SU-DHL-6 (cell line): ENCODE measurements at regions not wholly inside any gene's neighbourhood (a gene's known extent, or its start where the extent isn't known, plus 50 kb on each side); places are given as distances from the start of the nearest gene placed in this dataset.
A peak's percentile ranks its signal among the peaks of the same experiment; 100 is the strongest.

Source experiments
- H2AFZ ChIP-seq: fragments of 200-600 bp; sonication (generic); 2 replicates; pipeline ENCODE4 v1.6.1; 2014; ENCODE audit warnings: low read depth, mild to moderate bottlenecking, moderate library complexity, mixed read lengths, antibody characterized with exemption, low read length; ENCODE audit not compliant: severe bottlenecking
- H3F3A ChIP-seq: fragments of 200-600 bp; shearing (Covaris generic); 2 replicates; pipeline ENCODE4 v1.6.0; 2016; ENCODE audit warnings: antibody characterized with exemption, mild to moderate bottlenecking; ENCODE audit not compliant: insufficient read depth
- H3K27ac ChIP-seq: fragments of 200-600 bp; sonication (generic); 2 replicates; pipeline ENCODE4 v1.5.1; 2016; ENCODE audit warnings: low read depth, mild to moderate bottlenecking, low read length, moderate library complexity, mixed read lengths
- H3K27me3 ChIP-seq: fragments of 200-600 bp; sonication (generic), shearing (Covaris generic); 2 replicates; pipeline ENCODE4 v1.6.0; 2014; ENCODE audit warnings: mild to moderate bottlenecking, low read length
- H3K36me3 ChIP-seq: fragments of 200-600 bp; sonication (generic); 2 replicates; pipeline ENCODE4 v1.6.1; 2014; ENCODE audit warnings: mild to moderate bottlenecking, low read length, mixed read lengths
- H3K4me2 ChIP-seq: fragments of 300-600, 200-600 bp; shearing (Covaris generic), sonication (generic); 2 replicates; pipeline ENCODE4 v1.6.0; 2014; ENCODE audit warnings: low read length, low read depth, mild to moderate bottlenecking; ENCODE audit not compliant: poor library complexity, severe bottlenecking
- H3K4me3 ChIP-seq: fragments of 200-600 bp; sonication (generic); 2 replicates; pipeline ENCODE4 v1.5.1; 2014; ENCODE audit warnings: antibody characterized with exemption, low read length, mild to moderate bottlenecking, mixed read lengths; ENCODE audit not compliant: insufficient read depth, poor library complexity, severe bottlenecking
- H3K79me2 ChIP-seq: fragments of 200-600 bp; sonication (generic); 2 replicates; pipeline ENCODE4 v1.6.1; 2014; ENCODE audit warnings: mild to moderate bottlenecking, low read length, moderate library complexity; ENCODE audit not compliant: insufficient read depth
- H3K9ac ChIP-seq: fragments of 200-600 bp; sonication (generic); 2 replicates; pipeline ENCODE4 v1.7.0; 2014; ENCODE audit warnings: mild to moderate bottlenecking, low read length
- H3K9me2 ChIP-seq: fragments of 200-600 bp; sonication (generic); replicated peaks from 2 replicates; pipeline ENCODE4 v1.6.1; 2014; ENCODE audit warnings: low read length; ENCODE audit not compliant: insufficient read depth
- H3K9me3 ChIP-seq: fragments of 200-600 bp; sonication (generic); 2 replicates; pipeline ENCODE4 v1.6.1; 2014; ENCODE audit warnings: low read length, mixed read lengths; ENCODE audit not compliant: insufficient read depth
- H4K20me1 ChIP-seq: fragments of 200-600 bp; sonication (generic); 2 replicates; pipeline ENCODE4 v1.6.1; 2014; ENCODE audit warnings: low read depth, mild to moderate bottlenecking, antibody characterized with exemption, low read length, moderate library complexity, mixed read lengths
- CTCF ChIP-seq: fragments of 200-600 bp; sonication (generic); IDR thresholded peaks from one replicate; pipeline ENCODE4 v1.5.1; 2017; ENCODE audit warnings: antibody characterized with exemption, mild to moderate bottlenecking, low read length, moderate library complexity; ENCODE audit not compliant: insufficient read depth, poor library complexity, severe bottlenecking
- EZH2phosphoT487 ChIP-seq: fragments of 200-600 bp; sonication (generic), shearing (Covaris generic); conservative IDR thresholded peaks from 2 replicates; pipeline ENCODE4 v1.6.1; 2018; ENCODE audit warnings: mild to moderate bottlenecking, antibody characterized with exemption, low read length, moderate library complexity, mixed read lengths

- Histone ChIP-seq H3K27ac (no peak overlapping the region), H3K4me3 (no peak overlapping the region), H3F3A (no peaks in the 10 kb centered on the region), H3K27me3 (no peaks in the 10 kb centered on the region), H3K9me2 (no peaks in the 10 kb centered on the region), H3K9me3 (no peaks in the 10 kb centered on the region), H3K9ac (no peak overlapping the region), H3K4me2 (no peak overlapping the region), H4K20me1 (no peaks in the 10 kb centered on the region), H2AFZ (no peak overlapping the region), H3K36me3 (no peaks in the 10 kb centered on the region), H3K79me2 (no peaks in the 10 kb centered on the region)
- TF ChIP-seq CTCF (no peak), EZH2phosphoT487 (no peak)
These were observed 103.4 kb upstream of the SDK1 start for GRCh38 chr7:3197567-3198213.

- Histone ChIP-seq H3K36me3 (no peaks in the 10 kb centered on the region), H4K20me1 (no peaks in the 10 kb centered on the region), H3F3A (no peaks in the 10 kb centered on the region), H2AFZ (no peak overlapping the region), H3K9me3 (no peaks in the 10 kb centered on the region), H3K79me2 (no peaks in the 10 kb centered on the region), H3K4me2 (no peak overlapping the region), H3K9ac (no peak overlapping the region), H3K9me2 (no peaks in the 10 kb centered on the region), H3K4me3 (no peak overlapping the region), H3K27me3 (no peaks in the 10 kb centered on the region), H3K27ac (no peak overlapping the region)
- TF ChIP-seq CTCF (no peak), EZH2phosphoT487 (no peak)
These were observed 102.7 kb upstream of the SDK1 start for GRCh38 chr7:3198316-3198715.

- Histone ChIP-seq H3K4me2 (no peak overlapping the region), H3K27ac (no peak overlapping the region), H3K79me2 (no peaks in the 10 kb centered on the region), H3K36me3 (no peaks in the 10 kb centered on the region), H3K4me3 (no peak overlapping the region), H2AFZ (no peak overlapping the region), H3F3A (no peaks in the 10 kb centered on the region), H3K27me3 (no peaks in the 10 kb centered on the region), H4K20me1 (no peaks in the 10 kb centered on the region), H3K9me2 (no peaks in the 10 kb centered on the region), H3K9me3 (no peaks in the 10 kb centered on the region), H3K9ac (no peak overlapping the region)
- peak; percentile 46 for TF ChIP-seq CTCF
- TF ChIP-seq EZH2phosphoT487 = no peak
These were observed 100.5 kb upstream of the SDK1 start for GRCh38 chr7:3200504-3200903.
